ENCODE measurements at regions not wholly inside any gene's neighbourhood (a gene's known extent, or its start where the extent isn't known, plus 50 kb on each side); places are given as distances from the start of the nearest gene placed in this dataset.

DNA sequence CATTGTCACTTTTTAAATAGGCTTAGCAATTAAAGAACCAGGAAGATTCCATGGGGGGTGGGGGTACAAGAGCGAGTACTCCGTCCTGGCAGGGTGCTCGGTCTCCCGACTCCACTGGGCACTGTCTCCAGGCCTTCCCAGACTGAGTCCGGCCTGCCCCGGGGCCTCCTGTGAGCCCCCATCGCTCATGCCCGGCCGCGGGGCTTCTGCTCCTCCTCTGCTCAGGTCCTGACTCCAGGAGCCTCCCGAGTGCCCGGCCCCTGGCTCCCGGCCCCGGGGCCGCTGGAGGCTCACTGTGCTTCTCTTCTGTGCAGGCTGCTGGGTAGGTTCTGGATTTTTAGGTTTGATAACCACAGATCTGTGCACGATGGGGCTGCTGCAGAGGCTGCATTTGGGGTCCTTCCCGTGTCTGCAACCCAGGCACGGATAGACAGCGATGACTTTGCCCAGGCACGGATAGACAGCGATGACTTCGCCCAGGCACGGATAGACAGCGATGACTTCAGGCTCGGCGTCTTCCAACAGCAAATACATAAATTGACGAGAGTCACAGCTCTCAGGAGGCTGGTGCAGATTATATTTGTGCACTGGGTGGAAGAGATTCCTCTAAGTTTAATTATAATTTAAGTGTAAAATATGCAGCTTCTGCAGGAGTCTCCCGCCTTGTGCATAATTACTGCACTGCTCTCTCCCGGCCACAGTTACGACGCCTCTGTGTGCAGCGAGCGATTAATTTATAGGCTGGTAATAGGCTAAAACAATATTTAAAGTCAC lies 74.8 kb upstream of the RXRA start:
- Mint-ChIP-seq H3K4me1 (peaks cover 7% of the 10 kb centered on the region), H3K27ac (no peak overlapping the region), H3K27me3 (ENCODE audit: insufficient read depth, low read depth) (peaks cover 7% of the 10 kb centered on the region), H3K36me3 (no peaks in the 10 kb centered on the region), H3K9me3 (peaks cover 14% of the 10 kb centered on the region), H3K4me3 (no peak overlapping the region)
- no peak overlapping the region for H3K4me2 ChIP-seq
- no peak for TF ChIP-seq EZH2 (IDR thresholded peaks at IDR 0.05)
- no peak for TF ChIP-seq EZH2phosphoT487 (IDR thresholded peaks at IDR 0.05)
- TF ChIP-seq, protein P1, sequence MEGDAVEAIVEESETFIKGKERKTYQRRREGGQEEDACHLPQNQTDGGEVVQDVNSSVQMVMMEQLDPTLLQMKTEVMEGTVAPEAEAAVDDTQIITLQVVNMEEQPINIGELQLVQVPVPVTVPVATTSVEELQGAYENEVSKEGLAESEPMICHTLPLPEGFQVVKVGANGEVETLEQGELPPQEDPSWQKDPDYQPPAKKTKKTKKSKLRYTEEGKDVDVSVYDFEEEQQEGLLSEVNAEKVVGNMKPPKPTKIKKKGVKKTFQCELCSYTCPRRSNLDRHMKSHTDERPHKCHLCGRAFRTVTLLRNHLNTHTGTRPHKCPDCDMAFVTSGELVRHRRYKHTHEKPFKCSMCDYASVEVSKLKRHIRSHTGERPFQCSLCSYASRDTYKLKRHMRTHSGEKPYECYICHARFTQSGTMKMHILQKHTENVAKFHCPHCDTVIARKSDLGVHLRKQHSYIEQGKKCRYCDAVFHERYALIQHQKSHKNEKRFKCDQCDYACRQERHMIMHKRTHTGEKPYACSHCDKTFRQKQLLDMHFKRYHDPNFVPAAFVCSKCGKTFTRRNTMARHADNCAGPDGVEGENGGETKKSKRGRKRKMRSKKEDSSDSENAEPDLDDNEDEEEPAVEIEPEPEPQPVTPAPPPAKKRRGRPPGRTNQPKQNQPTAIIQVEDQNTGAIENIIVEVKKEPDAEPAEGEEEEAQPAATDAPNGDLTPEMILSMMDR (IDR thresholded peaks at IDR 0.05): no peak
- no peak overlapping the region for H3K4me3 ChIP-seq
- no peaks in the 10 kb centered on the region for H3K9me3 ChIP-seq (ENCODE audit: low read depth)
- H4K20me1 ChIP-seq (ENCODE audit: low read depth): no peaks in the 10 kb centered on the region
- no peak overlapping the region for H2AFZ ChIP-seq (replicated peaks)
- no peaks in the 10 kb centered on the region for H3K27me3 ChIP-seq
- no peaks in the 10 kb centered on the region for H3K36me3 ChIP-seq
- no peak overlapping the region for H3K27ac ChIP-seq
- no peak for DNase-seq (ENCODE audit: low spot score)
- H3F3A ChIP-seq (ENCODE audit: low read depth): no peaks in the 10 kb centered on the region
- H3K79me2 ChIP-seq (ENCODE audit: low read depth): no peaks in the 10 kb centered on the region
- no peak overlapping the region for H3K9ac ChIP-seq
- no peaks in the 10 kb centered on the region for H3K4me1 ChIP-seq

GRCh38 chr9:134252084-134252830 lies 74.0 kb upstream of the RXRA start:
- H3K9me3 ChIP-seq (ENCODE audit: low read depth): no peaks in the 10 kb centered on the region
- no peaks in the 10 kb centered on the region for H3K27me3 ChIP-seq
- H3F3A ChIP-seq (ENCODE audit: low read depth): no peaks in the 10 kb centered on the region
- no peak overlapping the region for H3K4me2 ChIP-seq
- Mint-ChIP-seq H3K27me3 (ENCODE audit: insufficient read depth, low read depth) (peaks cover 9% of the 10 kb centered on the region), H3K9me3 (peaks cover 14% of the 10 kb centered on the region), H3K4me3 (no peak overlapping the region), H3K4me1 (peaks cover 7% of the 10 kb centered on the region), H3K27ac (no peak overlapping the region), H3K36me3 (no peaks in the 10 kb centered on the region)
- H3K79me2 ChIP-seq (ENCODE audit: low read depth): no peaks in the 10 kb centered on the region
- H3K4me3 ChIP-seq: no peak overlapping the region
- H3K9ac ChIP-seq: no peak overlapping the region
- H3K36me3 ChIP-seq: no peaks in the 10 kb centered on the region
- H4K20me1 ChIP-seq (ENCODE audit: low read depth): no peaks in the 10 kb centered on the region
- TF ChIP-seq EZH2 (IDR thresholded peaks at IDR 0.05): no peak
- no peak for TF ChIP-seq EZH2phosphoT487 (IDR thresholded peaks at IDR 0.05)
- TF ChIP-seq, protein P1 (IDR thresholded peaks at IDR 0.05): no peak
- H2AFZ ChIP-seq (replicated peaks): no peak overlapping the region
- H3K27ac ChIP-seq: no peak overlapping the region
- no peaks in the 10 kb centered on the region for H3K4me1 ChIP-seq
- no peak for DNase-seq (ENCODE audit: low spot score)

- peaks cover 7% of the 10 kb centered on the region for H3K4me1 Mint-ChIP-seq
- H3K4me3 ChIP-seq: no peak overlapping the region
- no peaks in the 10 kb centered on the region for H3K4me1 ChIP-seq
- no peaks in the 10 kb centered on the region for H3F3A ChIP-seq (ENCODE audit: low read depth)
- no peak overlapping the region for H3K27ac ChIP-seq
- TF ChIP-seq, protein P1 (IDR thresholded peaks at IDR 0.05): no peak
- TF ChIP-seq EZH2phosphoT487 (IDR thresholded peaks at IDR 0.05) (no peak), EZH2 (IDR thresholded peaks at IDR 0.05) (no peak)
- H3K27me3 ChIP-seq: no peaks in the 10 kb centered on the region
- H3K79me2 ChIP-seq (ENCODE audit: low read depth): no peaks in the 10 kb centered on the region
- no peaks in the 10 kb centered on the region for H3K9me3 ChIP-seq (ENCODE audit: low read depth)
- peaks cover 7% of the 10 kb centered on the region for H3K27me3 Mint-ChIP-seq (ENCODE audit: insufficient read depth, low read depth)
- H3K9ac ChIP-seq: no peak overlapping the region
- H3K4me3 Mint-ChIP-seq: peak overlapping the region; percentile 27
- H2AFZ ChIP-seq (replicated peaks): no peak overlapping the region
- DNase-seq (ENCODE audit: low spot score): no peak
- no peaks in the 10 kb centered on the region for H3K36me3 Mint-ChIP-seq
- no peak overlapping the region for H3K4me2 ChIP-seq
- H3K9me3 Mint-ChIP-seq: peaks cover 5% of the 10 kb centered on the region
- no peaks in the 10 kb centered on the region for H3K36me3 ChIP-seq
- peak overlapping the region; percentile 53 for H3K27ac Mint-ChIP-seq
- H4K20me1 ChIP-seq (ENCODE audit: low read depth): no peaks in the 10 kb centered on the region
These were observed 72.5 kb upstream of the RXRA start for GRCh38 chr9:134253606-134254205.

Measured in neural progenitor cell (in vitro differentiated cells).